Endodermal cell (in vitro differentiated cells): ENCODE measurements at regions not wholly inside any gene's neighbourhood (a gene's known extent, or its start where the extent isn't known, plus 50 kb on each side); places are given as distances from the start of the nearest gene placed in this dataset.

ENCODE experiments used
- DNase-seq: peaks from one replicate; pipeline ENCODE4 v3.0.0-alpha.2; 2017
- H3K27ac ChIP-seq: 2 replicates; pipeline ENCODE4 v1.5.1; 2013; ENCODE audit warnings: mild to moderate bottlenecking, low read depth, low read length, moderate library complexity
- H3K27me3 ChIP-seq: 2 replicates; pipeline ENCODE4 v1.6.1; 2013; ENCODE audit warnings: mild to moderate bottlenecking, low read length, moderate library complexity; ENCODE audit not compliant: insufficient read depth, control insufficient read depth, poor library complexity, severe bottlenecking
- H3K36me3 ChIP-seq: 2 replicates; pipeline ENCODE4 v1.7.0; 2013; ENCODE audit warnings: mild to moderate bottlenecking, low read length, moderate library complexity; ENCODE audit not compliant: control insufficient read depth, insufficient read depth
- H3K4me1 ChIP-seq: one replicate; pipeline ENCODE4 v1.7.0; 2013; ENCODE audit warnings: low read length; ENCODE audit not compliant: control insufficient read depth, insufficient read depth
- H3K4me3 ChIP-seq: 2 replicates; pipeline ENCODE4 v1.5.1; 2013; ENCODE audit warnings: mild to moderate bottlenecking, low read length, moderate library complexity
- H3K9ac ChIP-seq: 2 replicates; pipeline ENCODE4 v1.6.1; 2013; ENCODE audit warnings: mild to moderate bottlenecking, low read length, moderate library complexity; ENCODE audit not compliant: poor library complexity, severe bottlenecking; ENCODE audit errors: extremely low read depth
- H3K9me3 ChIP-seq: 2 replicates; pipeline ENCODE4 v1.6.1; 2013; ENCODE audit warnings: mild to moderate bottlenecking, low read length, moderate library complexity; ENCODE audit not compliant: control insufficient read depth
- H3K27ac Mint-ChIP-seq: 2 replicates; pipeline ENCODE4 v1.8.0; 2020; ENCODE audit warnings: mixed read lengths
- H3K27me3 Mint-ChIP-seq: 2 replicates; pipeline ENCODE4 v1.8.0; 2021; ENCODE audit warnings: mild to moderate bottlenecking, mixed read lengths; ENCODE audit not compliant: insufficient read depth
- H3K36me3 Mint-ChIP-seq: 2 replicates; pipeline ENCODE4 v1.8.0; 2020; ENCODE audit warnings: low read depth, mixed read lengths
- H3K4me1 Mint-ChIP-seq: 2 replicates; pipeline ENCODE4 v1.8.0; 2020; ENCODE audit warnings: mixed read lengths
- H3K4me3 Mint-ChIP-seq: 2 replicates; pipeline ENCODE4 v1.8.0; 2020; ENCODE audit warnings: mild to moderate bottlenecking, moderate library complexity, mixed read lengths
- H3K9me3 Mint-ChIP-seq: 2 replicates; pipeline ENCODE4 v1.8.0; 2020; ENCODE audit warnings: mild to moderate bottlenecking, mixed read lengths
- WGBS, 2 experiments: methylation state at CpG; one replicate each; pipeline versions ENCODE4 v1.1.5 to v1.1.7; 2013; ENCODE audit warnings: missing lambda C conversion rate in 2 of 2, mixed read lengths in 1 of 2; ENCODE audit not compliant: insufficient coverage in 1 of 2, insufficient read length in 1 of 2; 5-methylcytosine and 5-hydroxymethylcytosine counted together
- TF ChIP-seq, protein P1 (sequence below): fragments of 200-600 bp; sonication (generic); conservative IDR thresholded peaks from 2 replicates; pipeline ENCODE4 v1.5.0; 2021; ENCODE audit warnings: antibody characterized with exemption, mild to moderate bottlenecking

DNA sequence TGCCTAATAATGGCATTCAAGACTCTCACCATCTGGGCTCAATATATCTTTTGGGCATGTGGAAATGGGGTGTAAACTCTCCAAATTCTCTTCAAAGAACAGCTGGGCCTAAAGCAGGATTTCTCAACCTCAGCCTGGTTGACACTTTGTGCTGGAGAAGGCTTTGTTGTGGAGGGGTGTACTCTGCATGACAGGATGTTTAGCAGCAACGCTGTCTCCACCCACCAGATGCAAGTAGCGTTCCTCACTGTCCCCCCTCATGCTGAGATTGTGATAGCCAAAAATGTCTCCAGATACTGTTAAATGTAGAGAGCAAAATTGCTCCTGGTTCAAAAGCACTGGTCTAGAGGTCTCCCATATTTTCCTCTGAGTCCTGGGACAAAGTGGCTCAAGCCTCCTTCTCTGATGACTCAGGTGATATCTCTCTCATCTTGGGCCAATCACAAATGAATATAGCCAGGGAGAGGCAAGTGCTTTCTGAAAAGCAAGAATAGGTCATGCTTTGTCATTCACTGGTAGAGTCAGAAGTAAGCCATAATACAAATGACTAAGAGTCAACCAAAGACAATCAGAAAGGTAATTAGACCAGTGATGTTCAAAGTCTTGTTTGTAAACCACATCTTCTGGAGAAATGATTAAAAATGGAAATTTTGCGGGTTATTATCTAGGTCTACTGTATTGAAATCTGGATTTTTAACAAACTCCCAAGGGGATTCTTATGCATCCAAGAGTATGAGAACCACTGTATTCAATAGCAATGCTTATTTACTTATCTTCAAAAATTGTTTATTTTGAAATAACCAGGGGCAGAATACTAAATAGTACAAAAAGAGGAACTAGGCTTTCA is 330.8 kb downstream of the PTEN start:
- TF ChIP-seq, protein P1, sequence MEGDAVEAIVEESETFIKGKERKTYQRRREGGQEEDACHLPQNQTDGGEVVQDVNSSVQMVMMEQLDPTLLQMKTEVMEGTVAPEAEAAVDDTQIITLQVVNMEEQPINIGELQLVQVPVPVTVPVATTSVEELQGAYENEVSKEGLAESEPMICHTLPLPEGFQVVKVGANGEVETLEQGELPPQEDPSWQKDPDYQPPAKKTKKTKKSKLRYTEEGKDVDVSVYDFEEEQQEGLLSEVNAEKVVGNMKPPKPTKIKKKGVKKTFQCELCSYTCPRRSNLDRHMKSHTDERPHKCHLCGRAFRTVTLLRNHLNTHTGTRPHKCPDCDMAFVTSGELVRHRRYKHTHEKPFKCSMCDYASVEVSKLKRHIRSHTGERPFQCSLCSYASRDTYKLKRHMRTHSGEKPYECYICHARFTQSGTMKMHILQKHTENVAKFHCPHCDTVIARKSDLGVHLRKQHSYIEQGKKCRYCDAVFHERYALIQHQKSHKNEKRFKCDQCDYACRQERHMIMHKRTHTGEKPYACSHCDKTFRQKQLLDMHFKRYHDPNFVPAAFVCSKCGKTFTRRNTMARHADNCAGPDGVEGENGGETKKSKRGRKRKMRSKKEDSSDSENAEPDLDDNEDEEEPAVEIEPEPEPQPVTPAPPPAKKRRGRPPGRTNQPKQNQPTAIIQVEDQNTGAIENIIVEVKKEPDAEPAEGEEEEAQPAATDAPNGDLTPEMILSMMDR: no peak
- H3K27me3 ChIP-seq: peaks cover 5% of the 10 kb centered on the region
- no peak overlapping the region for H3K27ac Mint-ChIP-seq
- H3K4me3 ChIP-seq: no peak overlapping the region
- H3K27ac ChIP-seq: no peak overlapping the region
- H3K9ac ChIP-seq: no peak overlapping the region
- peaks cover 7% of the 10 kb centered on the region for H3K9me3 ChIP-seq
- no peaks in the 10 kb centered on the region for H3K9me3 Mint-ChIP-seq
- H3K36me3 Mint-ChIP-seq: no peaks in the 10 kb centered on the region
- WGBS, 2 experiments: 60 to 89% methylated on average over 1 to 3 of the region's 3 CpGs
- H3K4me3 Mint-ChIP-seq: no peak overlapping the region
- no peaks in the 10 kb centered on the region for H3K27me3 Mint-ChIP-seq
- H3K4me1 ChIP-seq: no peaks in the 10 kb centered on the region
- no peak for DNase-seq
- H3K4me1 Mint-ChIP-seq: no peaks in the 10 kb centered on the region
- no peaks in the 10 kb centered on the region for H3K36me3 ChIP-seq

GRCh38 chr10:88194961-88195367 is 331.5 kb downstream of the PTEN start:
- H3K4me1 Mint-ChIP-seq: no peaks in the 10 kb centered on the region
- H3K27ac ChIP-seq: no peak overlapping the region
- no peak for DNase-seq
- H3K27ac Mint-ChIP-seq: no peak overlapping the region
- H3K9me3 ChIP-seq: peaks cover 7% of the 10 kb centered on the region
- H3K27me3 ChIP-seq: peaks cover 5% of the 10 kb centered on the region
- H3K36me3 Mint-ChIP-seq: no peaks in the 10 kb centered on the region
- no peaks in the 10 kb centered on the region for H3K9me3 Mint-ChIP-seq
- WGBS, 2 experiments: 42 to 80% methylated on average over 1 to 2 of the region's 2 CpGs
- no peak overlapping the region for H3K4me3 Mint-ChIP-seq
- TF ChIP-seq, protein P1: no peak
- no peak overlapping the region for H3K9ac ChIP-seq
- H3K4me1 ChIP-seq: peaks cover 2% of the 10 kb centered on the region
- no peaks in the 10 kb centered on the region for H3K27me3 Mint-ChIP-seq
- no peaks in the 10 kb centered on the region for H3K36me3 ChIP-seq
- H3K4me3 ChIP-seq: no peak overlapping the region

DNA sequence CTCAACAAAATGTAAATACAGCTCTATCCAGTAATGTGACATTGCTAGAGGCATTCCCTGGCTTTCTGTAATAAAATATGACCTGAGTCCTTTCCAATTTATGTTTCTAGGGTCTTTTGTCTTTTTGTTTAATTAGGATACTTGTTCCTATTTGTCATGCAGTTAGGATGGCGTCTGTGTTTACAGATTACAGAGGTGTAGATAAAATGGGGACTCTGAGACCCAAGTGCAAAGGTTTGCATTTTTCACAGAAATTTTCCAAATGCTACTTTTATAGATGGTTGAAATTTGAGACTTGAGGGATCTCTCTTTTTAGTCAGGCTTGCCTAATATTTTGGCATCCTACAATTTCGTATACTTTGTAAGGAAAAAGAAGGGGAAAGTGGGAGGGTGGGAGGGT is 332.4 kb downstream of the PTEN start:
- H3K4me1 ChIP-seq: peaks cover 9% of the 10 kb centered on the region

More for the DNA sequence above, 332.4 kb downstream of the PTEN start:
- H3K27me3 ChIP-seq: peaks cover 5% of the 10 kb centered on the region
- no peaks in the 10 kb centered on the region for H3K9me3 Mint-ChIP-seq
- no peak overlapping the region for H3K9ac ChIP-seq
- TF ChIP-seq, protein P1: no peak
- no peaks in the 10 kb centered on the region for H3K36me3 Mint-ChIP-seq
- no peak overlapping the region for H3K27ac Mint-ChIP-seq
- no peak overlapping the region for H3K4me3 Mint-ChIP-seq
- peaks cover 7% of the 10 kb centered on the region for H3K9me3 ChIP-seq
- WGBS, 2 experiments: 81% methylated on average over 2 of the region's 2 CpGs; no CpG with 5 or more reads in 1 of the 2 experiments
- no peaks in the 10 kb centered on the region for H3K27me3 Mint-ChIP-seq
- no peak for DNase-seq
- H3K4me1 Mint-ChIP-seq: peaks cover 7% of the 10 kb centered on the region
- H3K4me3 ChIP-seq: no peak overlapping the region
- H3K36me3 ChIP-seq: no peaks in the 10 kb centered on the region
- no peak overlapping the region for H3K27ac ChIP-seq
